NCI-H510A treated with DMSO at 0.1 percent for 48 hours (cell line): ENCODE measurements at regions not wholly inside any gene's neighbourhood (a gene's known extent, or its start where the extent isn't known, plus 50 kb on each side); places are given as distances from the start of the nearest gene placed in this dataset.
"Not testable (repeated sequence)": the region's sequence is repeated elsewhere in the genome, so short reads cannot be mapped to it uniquely, and the experiment has no call there.

Source experiments
- DNase-seq: peaks from one replicate; lab custom pipeline; 2025; lab: John Stamatoyannopoulos, UW

DNA sequence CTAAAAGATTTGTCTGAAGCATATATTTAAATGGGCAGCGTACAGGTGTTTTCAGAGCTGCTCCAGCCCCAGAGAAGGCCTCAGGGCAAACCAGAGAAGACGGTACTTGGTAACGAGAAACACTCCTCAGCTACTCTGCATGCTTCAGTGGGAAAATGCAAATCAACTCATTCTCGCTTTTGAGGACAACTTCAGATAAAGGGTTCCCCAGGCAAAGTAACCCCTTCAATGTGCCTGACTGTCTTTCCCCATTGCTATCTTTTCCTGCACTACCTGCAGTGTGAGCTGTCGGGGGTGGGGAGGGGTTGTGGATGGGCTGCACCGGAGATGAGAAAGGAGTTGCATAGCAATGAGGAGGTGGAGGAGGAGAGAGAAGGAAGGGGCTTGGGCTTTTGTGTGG, 339.7 kb upstream of the CLINT1 start:
- DNase-seq: no peak

DNA sequence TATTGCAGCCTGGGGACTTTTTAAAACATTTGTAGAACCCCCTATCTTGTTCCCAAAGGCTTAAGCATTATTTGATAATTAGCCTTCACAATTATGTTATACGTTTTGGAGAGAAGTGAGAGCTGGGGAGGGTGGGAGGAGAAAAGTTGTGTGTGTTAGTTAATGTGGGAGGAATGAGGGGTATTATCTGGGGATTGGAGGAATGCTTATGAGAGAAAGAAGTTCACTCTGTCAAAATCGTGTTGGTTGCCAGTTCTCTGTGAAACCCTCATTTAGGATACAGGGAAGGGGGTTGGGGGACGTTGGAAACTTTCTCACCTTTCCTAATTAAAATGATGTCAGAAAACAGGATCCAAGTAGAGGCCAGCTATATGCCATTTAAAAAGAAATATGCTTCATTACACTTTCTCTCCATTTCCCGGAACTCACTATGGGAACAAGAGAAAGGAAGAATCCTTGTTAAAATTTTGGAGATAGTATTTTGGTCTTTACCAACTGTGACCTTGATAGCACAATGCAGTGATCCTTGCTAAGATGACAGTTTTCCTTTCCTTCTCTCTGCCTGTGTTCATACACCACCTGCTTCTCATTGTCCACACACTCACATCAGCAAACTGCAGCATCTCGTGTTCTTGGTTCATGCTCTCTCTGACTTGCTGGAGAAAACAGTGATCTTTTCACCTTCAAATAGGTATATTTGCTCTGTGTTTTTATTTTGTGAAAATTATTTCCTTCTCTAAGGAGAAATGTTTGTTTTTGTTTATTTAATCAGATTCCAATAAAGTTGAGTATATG, 336.7 kb upstream of the CLINT1 start:
- no peak for DNase-seq

DNA sequence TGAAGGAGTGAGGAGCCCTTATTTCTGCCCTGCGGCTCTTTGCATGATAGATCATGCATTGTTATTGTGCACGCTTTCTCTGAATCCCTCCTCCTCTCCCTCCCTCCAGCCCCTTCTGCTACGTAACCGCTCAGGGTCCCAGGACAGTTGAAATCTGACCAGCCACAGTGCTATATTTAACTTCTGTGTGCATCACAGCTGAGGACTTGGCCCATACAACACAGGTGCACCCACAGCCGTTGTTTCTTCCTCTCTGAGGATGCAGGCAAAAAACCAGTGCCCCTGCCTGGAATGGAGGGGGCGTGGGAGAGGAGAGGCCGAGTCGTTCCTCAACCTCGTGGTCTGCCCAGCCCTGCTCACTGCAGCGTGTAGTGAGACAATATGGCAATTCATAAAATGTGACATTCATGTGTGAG, 335.6 kb upstream of the CLINT1 start:
- no peak for DNase-seq

DNA sequence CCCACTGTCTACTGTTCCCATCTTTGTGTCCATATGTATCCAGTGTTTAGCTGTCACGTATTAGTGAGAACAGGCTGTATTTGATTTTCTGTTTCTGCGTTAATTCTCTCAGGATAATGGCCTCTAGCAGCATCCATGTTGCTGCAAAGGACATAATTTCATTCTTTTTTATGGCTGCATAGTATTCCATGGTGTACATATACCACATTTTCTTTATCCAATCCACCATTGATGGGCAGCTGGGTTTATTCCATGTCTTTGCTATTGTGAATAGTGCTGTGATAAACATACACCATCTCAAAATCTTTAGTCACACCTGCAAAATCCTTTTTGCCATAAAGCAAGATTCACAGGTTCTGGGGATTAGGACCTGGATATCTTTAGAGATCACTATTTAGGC, 334.4 kb upstream of the CLINT1 start:
- DNase-seq: not testable (repeated sequence)

DNA sequence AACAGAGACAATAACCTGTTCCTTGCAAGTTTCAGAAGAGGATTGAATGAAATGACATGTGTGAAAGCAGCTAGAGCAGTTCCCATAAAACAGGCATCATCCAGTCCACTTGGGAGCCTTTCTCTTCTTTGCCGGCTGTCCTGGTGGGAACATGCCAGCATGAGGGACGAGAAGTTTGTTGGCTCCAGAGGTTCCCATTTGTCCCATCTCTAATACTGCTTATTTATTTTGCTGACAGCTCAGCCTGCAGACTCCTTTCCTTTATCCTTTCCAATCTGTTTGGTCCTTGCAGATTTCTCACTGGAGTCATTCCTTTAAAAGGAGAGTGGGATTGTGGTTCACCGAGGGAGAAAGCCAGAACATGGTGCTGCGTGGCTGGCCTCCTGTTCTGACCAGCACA, 321.5 kb upstream of the CLINT1 start:
- no peak for DNase-seq

DNA sequence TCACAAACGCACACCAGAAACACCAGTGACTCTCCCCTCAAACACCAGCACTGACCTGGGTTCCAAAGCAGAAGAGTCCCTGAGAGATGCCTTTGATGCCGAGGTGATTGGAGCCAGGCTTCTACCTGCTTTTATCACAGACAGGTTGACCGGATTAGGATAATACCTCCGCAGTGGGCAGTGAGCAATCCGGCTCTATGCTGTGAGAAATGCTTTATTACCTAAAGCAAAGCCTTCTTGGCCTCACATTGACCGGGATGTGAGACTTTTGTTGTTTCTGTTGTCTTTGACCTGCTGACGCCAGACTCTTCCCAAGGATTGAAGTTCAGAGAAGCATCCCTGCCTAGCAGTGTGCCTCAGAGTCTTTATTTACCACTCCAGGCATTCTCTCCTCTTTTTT, 320.3 kb upstream of the CLINT1 start:
- no peak for DNase-seq

DNA sequence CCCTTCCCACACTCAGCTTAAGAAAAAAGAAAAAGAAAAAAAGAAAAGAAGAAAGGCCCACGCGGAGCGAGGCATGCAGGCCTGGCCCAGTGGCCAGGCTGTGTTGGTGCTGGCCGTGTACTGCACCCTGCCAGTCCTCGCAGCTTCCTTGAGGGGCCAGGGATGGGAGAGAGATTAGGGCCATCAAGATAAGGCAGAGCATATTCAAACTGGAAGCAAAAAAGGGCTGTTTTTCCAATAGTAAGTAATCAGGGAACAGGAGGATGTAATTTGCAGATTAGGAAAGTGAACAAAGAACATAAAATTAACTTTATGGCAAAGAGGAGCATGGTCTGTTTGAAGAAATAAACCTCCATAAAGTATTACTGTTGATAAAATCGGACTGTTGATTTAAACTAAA, 319.6 kb upstream of the CLINT1 start:
- DNase-seq: no peak

DNA sequence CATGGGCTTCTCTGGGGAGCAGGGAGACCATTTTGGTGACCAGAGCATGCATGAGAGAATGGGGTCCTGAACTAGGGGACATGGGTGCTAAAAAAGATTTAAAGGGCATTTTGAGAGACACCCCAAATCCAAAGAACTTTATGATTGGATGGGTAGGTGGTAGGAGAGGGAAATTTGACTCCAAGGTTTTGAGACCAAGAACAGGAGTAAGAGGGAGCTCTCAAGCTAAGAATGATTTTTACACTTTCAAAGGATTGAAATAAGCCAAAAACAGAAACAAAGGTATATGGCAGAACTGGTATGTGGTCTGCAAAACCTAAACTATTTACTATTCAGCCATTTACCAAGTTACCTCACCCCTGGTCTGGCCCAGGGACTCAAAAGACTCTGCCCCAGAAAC, 318.2 kb upstream of the CLINT1 start:
- no peak for DNase-seq

DNA sequence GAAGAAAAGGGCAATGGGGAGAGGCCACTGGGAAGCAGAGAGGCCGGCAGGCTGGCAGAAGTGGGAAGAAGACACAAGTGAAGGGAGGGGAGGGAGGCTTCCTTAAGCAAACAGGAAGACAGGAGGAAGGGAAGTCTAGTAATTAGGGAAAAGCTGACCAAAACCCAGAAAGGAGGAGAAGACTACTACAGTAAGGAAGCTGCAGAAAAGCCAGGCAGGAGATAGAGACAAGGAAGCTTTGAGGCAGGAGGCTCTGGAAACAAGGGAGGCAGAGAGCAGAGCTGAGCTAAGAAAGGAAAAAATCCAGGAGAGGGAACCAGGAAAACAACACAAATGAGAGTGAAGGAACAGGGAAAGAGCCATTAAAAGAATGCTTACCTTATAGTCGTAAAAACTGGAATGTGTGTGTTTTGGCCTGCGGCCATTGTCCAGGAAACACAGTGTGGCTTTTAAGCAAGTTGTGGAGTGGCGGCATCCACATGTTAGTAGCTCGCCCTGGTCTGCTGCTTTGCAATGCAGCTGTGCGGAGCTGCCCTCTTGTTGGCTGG, 317.1 kb upstream of the CLINT1 start:
- no peak for DNase-seq

DNA sequence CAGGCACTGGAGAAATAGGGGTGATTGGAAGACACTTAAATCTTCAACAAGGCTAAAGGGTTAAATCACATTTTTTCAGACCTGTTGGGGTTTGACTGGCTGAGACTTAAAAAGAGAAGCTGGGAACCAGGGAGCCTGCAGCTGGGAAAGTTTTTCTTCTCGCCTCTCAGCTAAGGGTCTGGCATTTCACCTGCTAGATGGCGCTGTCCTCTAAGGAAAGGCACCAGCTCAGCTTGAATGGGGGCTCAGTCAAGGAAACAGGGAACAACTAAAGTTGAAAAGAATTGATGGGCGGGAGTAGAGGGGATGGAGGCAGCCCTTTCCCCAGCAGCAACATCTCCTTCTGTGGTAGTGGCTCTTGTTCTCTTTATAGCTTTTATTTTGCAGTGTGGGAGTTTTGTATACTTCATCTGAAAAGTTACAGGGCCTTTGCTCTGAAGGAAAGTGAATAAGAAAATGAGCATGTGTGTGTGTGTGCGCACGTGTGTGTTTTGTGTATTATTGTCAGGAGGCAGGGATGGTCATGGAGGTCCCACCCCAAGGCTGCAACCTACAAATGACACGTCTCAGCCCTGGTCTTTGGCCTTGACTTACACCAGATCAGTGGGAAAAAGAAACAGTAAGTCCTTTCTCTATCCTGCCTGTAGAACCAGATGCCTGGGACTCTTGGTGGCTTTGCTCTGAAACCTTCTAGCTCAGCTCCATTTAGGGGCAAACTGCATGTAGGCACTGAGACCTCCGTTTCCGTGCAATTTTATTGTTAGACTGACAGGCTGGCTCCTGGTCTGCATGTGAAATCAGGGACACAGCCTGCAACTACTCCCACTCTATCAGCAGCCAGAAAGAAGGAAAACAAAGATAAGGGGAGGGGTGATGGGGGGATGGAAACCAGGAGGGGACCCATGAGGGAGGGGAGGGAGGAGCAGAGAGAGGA, 316.2 kb upstream of the CLINT1 start:
- DNase-seq: no peak

DNA sequence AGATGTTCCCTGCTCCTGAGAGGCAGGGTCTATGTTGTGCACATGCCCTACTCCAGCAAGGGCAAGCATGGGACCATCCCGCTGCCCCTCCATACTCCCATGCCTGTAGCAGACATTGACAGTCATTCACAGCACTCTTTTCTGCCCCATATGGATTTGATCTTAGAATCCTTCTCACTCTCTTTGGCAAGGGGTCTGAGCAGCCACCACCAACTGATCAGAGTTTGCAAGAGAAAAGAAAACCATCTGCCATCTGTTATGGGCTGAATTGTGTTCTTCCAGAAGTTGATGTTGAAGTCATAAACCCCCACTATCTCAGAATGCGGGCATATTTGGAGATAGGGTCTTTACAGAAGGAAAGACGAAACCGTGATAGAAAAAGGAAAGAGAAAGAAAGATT, 315.1 kb upstream of the CLINT1 start:
- no peak for DNase-seq

DNA sequence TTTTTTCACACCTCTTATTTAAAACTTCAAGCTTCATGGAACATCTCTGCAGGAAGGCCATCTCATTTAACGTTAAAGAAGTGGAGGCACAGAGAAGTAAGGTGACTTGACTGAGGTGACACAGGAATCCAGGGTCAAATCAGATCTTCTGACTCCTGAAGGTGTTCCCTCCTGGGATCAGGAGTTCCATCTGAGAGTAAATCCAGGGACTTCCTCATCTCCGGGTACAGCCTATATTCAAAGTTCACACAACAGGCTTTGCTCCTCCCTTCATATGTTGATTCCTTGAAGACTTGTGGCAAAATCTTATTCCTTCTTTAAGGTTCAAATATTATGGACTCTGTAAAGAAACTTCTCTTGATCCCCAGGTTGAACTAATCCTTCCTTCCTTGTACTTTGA, 313.1 kb upstream of the CLINT1 start:
- no peak for DNase-seq

DNA sequence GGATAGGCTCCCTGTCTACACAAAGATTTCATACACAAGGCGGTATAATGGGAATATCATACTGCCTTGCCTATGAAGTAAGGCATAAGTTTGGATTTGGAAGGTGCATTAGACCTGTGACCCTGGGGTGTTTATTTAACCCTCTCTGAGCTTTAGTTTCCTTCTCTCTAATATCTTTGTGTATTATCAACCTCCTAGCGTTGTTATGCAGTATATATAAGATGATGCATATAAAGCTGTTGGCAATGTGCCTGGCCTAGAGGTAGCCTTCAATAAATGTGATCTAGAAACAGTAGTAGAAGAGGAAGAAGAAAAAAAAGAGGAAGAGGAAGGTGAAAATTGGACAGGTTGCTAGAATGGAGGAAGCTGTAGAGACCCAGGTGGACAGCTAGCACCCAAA, 311.6 kb upstream of the CLINT1 start:
- DNase-seq: no peak

DNA sequence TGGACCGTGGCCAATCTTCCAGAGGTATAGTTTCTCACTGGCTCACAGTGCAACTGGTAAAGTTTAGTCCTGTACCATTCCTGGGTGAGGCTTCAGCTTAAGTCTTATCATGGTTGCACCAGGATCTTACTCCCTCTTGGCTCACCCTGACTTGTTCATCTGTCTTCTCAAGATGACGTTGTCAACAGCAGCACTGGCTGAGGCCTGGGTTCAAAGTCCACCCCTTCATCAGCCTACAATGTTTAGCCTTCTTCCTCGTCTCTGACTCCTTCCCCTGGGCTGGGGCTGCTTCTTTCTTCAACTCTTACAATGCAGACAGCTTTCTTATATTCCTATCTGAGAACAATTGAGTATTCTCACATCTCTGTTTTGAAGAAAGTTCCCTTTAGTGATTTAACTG, 311.1 kb upstream of the CLINT1 start:
- DNase-seq: no peak

DNA sequence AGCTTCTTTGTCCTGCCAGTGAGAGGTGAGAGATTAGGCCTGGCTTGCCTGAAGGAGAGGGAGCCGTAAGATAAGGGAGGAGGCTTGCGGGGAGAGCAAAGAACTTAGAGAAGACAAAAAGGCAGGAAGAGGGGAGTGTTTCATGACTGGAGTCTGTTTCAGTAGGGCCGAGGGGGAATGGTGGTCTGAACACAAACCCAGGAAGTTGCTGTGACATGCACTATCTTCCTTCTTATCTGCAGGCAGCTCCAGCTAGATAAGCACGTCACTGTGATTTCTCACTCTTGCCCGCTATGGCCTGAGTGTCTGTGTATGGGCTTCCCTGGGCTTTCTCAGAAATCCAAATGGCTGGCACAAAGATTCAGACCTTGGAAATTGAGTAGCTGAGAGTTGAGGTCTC, 307.5 kb upstream of the CLINT1 start:
- no peak for DNase-seq

DNA sequence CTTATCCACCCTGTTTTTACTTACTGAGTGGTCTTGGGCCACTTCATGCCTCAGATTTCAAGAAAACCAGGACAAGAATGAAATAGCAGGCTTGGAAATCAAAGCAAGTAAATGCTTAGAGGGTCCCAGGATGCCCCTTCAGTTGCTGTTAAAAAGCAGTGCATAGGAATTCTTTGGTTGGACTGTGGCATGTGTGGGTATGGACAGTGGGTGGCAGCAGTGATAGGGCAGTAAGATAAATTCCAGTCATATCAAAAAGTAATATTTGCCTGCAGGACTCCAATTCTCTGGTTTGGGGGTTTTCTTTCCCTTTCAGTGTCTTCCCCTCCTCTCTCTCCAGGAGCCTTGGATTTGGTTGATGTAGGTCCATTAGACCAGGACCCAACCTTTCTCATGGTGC, 306.7 kb upstream of the CLINT1 start:
- no peak for DNase-seq

DNA sequence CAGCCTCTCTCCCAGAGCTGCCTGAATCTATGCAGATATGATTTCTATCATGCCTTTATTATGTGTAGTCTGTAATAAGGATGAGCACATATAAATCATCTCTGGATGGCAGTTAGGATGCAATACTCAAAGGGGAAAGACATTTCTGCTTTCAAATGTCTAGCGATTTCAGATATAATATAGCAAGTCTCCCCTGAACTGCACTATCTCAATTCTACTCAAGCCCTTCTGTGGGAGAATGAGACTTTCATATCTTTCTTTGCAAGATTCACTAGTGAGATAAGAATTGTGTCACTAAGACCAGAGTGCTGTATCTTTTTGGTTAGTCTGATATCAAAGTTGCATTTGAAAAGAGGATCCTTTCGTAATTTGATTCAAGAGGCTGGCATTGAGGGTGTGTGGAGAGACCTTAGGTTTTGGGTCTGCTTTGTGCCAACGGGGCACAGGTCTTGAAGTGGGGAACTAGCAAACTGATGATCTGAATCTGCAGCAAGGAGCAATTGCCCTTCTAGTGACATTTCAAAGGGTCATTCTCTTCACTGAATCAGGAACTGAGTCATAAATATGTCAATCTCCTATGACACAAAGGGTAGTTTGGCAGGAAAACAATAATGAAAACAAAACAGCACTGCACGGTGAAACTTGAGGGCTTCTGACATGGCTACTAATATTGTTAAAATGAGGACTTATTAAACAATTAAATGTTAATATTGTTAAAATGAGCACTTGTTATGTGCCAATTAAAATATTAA, 305.5 kb upstream of the CLINT1 start:
- no peak for DNase-seq

DNA sequence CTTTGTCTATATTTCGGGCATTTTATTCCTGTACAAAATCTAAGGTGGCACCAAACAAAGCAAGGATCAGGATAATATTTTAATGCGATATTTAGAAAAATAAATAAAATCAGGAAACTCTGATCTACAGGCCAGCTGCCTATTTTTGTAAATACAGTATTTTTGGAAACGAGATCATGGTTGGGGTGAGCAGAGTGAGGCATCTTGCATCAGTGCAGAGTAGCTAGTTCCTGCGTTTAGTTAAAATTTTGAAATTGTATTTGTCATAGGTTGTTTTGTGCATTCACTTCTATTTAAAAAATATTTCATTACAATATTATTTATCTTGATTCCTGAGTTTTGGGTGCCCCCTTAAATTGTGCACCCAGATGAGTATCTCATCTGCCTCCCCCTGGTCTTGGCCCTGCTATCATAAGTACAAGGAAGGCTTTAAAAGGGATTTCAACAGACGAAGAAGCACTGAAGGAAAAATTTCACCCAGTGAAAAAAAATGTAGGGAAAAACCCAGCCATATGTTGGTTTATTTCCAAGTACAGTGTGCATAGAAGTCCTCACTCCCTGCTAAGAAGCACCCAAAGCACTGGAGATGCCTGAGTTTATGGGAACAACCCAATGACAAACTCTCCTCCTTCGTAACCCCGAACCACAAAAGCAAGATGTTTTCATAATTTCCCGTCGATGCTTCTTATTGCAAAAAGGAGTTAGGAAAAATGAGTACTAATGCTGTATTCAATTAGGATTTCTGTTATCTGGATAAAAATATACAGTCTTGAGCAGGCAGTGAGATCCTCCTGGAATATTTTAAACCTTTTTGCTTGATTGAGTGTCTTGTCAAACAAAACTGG, 304.7 kb upstream of the CLINT1 start:
- no peak for DNase-seq

DNA sequence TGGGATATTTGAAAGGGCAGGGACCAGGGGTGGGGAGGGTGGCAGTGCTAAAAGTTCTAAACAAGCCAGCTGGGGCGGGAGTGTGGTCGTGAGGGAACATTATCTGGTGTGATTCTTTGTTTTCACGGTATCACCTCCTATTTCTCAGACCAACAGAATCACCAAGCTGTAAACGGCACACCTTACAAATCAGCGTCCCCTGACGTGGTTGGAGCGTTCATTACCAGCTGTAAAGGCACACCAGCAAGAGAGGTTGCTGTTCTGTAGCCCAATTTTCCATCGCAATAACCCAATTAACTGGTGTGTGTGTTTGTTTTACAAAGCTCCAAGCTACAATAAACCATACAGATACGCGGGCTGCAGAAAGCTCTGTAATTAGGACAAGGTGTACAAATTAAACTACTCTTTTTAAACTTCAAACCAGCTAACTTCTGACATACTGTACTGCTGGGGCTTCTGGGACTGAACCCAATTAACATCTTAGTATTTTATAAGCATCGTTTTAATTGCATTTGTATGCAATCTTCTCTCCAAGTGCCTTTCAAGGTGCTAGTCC, 303.6 kb upstream of the CLINT1 start:
- no peak for DNase-seq

DNA sequence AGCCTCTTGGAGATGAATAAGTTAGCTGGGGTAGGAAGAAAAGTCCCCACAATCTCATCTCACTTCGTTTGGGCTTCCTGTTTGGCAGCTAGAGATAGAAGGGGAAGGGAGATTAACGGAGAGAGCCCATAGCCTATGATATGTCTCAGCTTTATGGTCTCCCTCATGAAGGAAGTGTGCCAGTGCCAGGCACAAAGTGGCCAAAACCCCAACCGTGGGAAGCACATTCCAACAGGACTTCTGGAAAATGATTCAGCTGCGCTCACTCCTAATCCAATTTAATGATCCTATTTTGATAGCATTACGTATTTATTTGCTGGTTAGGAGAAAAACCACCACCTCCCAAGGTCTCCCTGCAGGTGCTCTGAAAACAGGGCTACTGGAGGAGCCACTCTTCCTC, 303.1 kb upstream of the CLINT1 start:
- DNase-seq: no peak

DNA sequence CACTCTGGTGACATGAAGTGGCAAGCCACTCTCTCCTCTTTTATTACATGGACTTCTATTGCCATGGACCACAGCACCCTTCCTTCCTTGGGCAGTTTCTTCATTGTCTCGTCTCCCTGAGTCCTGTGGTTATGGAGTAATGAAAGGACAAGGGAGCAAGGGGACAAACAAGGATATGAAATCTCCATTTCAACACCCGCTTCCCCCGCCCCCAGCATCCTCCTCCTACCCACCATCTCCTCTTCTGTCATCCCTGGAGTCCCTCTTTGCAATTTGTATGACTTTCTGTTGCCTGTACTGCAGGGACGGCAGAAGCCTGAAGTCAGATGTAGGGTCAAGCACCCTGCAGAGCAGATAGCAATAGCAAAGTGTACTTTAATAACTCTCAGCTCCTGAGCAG, 300.7 kb upstream of the CLINT1 start:
- no peak for DNase-seq
